ENCODE measurements at regions not wholly inside any gene's neighbourhood (a gene's known extent, or its start where the extent isn't known, plus 50 kb on each side); places are given as distances from the start of the nearest gene placed in this dataset.

GRCh38 chr5:96288166-96288844 lies 144.7 kb downstream of the PCSK1 start:
- TF ChIP-seq CTCF (IDR thresholded peaks at IDR 0.05) (no peak), EP300 (IDR thresholded peaks at IDR 0.05) (no peak), POLR2A (IDR thresholded peaks at IDR 0.05) (no peak), POLR2AphosphoS5 (IDR thresholded peaks at IDR 0.05) (no peak)
